BLaER1 (cell line): ENCODE measurements at regions not wholly inside any gene's neighbourhood (a gene's known extent, or its start where the extent isn't known, plus 50 kb on each side); places are given as distances from the start of the nearest gene placed in this dataset.

ENCODE experiments used
- H3K27ac ChIP-seq: shearing (Covaris generic); formaldehyde crosslinking; 2 replicates; pipeline ENCODE4 v1.8.1; 2022
- H3K27me3 ChIP-seq: shearing (Covaris generic); formaldehyde crosslinking; 2 replicates; pipeline ENCODE4 v1.8.1; 2022
- H3K36me3 ChIP-seq: shearing (Covaris generic); formaldehyde crosslinking; 2 replicates; pipeline ENCODE4 v1.8.1; 2022
- H3K4me1 ChIP-seq: shearing (Covaris generic); formaldehyde crosslinking; 2 replicates; pipeline ENCODE4 v1.8.1; 2022
- H3K4me2 ChIP-seq: shearing (Covaris generic); formaldehyde crosslinking; 2 replicates; pipeline ENCODE4 v1.8.1; 2022
- H3K4me3 ChIP-seq: shearing (Covaris generic); formaldehyde crosslinking; 2 replicates; pipeline ENCODE4 v1.8.1; 2022
- H3K9ac ChIP-seq: shearing (Covaris generic); formaldehyde crosslinking; 2 replicates; pipeline ENCODE4 v1.8.1; 2022
- H3K9me3 ChIP-seq: shearing (Covaris generic); formaldehyde crosslinking; 2 replicates; pipeline ENCODE4 v1.8.1; 2022
- H4K20me1 ChIP-seq: shearing (Covaris generic); formaldehyde crosslinking; 2 replicates; pipeline ENCODE4 v1.8.1; 2022
- Cebpa-rat ChIP-seq: shearing (Covaris generic); IDR thresholded peaks from 2 replicates; pipeline ENCODE4 v1.8.1; 2022

- Histone ChIP-seq H4K20me1 (no peaks in the 10 kb centered on the region), H3K4me3 (no peak overlapping the region), H3K36me3 (no peaks in the 10 kb centered on the region), H3K9ac (no peak overlapping the region), H3K4me1 (peaks cover 4% of the 10 kb centered on the region; the same call in 1 of the 2 replicates), H3K4me2 (no peak overlapping the region), H3K27ac (no peak overlapping the region), H3K27me3 (no peaks in the 10 kb centered on the region), H3K9me3 (peaks cover 9% of the 10 kb centered on the region; the same call in 1 of the 2 replicates)
- TF ChIP-seq Cebpa-rat = no peak
Measured at GRCh38 chr1:73909043-73909562, 288.9 kb downstream of the LRRIQ3 start.

GRCh38 chr1:73907051-73907450 is 290.9 kb downstream of the LRRIQ3 start:
- Histone ChIP-seq H3K27me3 (no peaks in the 10 kb centered on the region), H3K4me1 (peaks cover 4% of the 10 kb centered on the region; the same call in 1 of the 2 replicates), H3K4me3 (no peak overlapping the region), H3K36me3 (no peaks in the 10 kb centered on the region), H4K20me1 (no peaks in the 10 kb centered on the region), H3K9me3 (no peaks in the 10 kb centered on the region), H3K4me2 (no peak overlapping the region), H3K27ac (no peak overlapping the region), H3K9ac (no peak overlapping the region)
- TF ChIP-seq Cebpa-rat = no peak

GRCh38 chr1:73903092-73903491 is 294.9 kb downstream of the LRRIQ3 start:
- Histone ChIP-seq H3K9ac (no peak overlapping the region), H3K9me3 (no peaks in the 10 kb centered on the region), H3K4me2 (no peak overlapping the region), H4K20me1 (no peaks in the 10 kb centered on the region), H3K27me3 (no peaks in the 10 kb centered on the region), H3K4me3 (no peak overlapping the region), H3K27ac (no peak overlapping the region), H3K4me1 (peaks cover 9% of the 10 kb centered on the region; the same call in 1 of the 2 replicates), H3K36me3 (no peaks in the 10 kb centered on the region)
- no peak for TF ChIP-seq Cebpa-rat

- Histone ChIP-seq H3K4me1 (peaks cover 9% of the 10 kb centered on the region; the same call in 1 of the 2 replicates), H3K4me2 (peak overlapping the region; percentile 30), H4K20me1 (no peaks in the 10 kb centered on the region), H3K9ac (no peak overlapping the region), H3K4me3 (no peak overlapping the region), H3K36me3 (no peaks in the 10 kb centered on the region), H3K27ac (no peak overlapping the region), H3K9me3 (no peaks in the 10 kb centered on the region), H3K27me3 (no peaks in the 10 kb centered on the region)
- no peak for TF ChIP-seq Cebpa-rat
Measured at GRCh38 chr1:73901738-73902137, 296.2 kb downstream of the LRRIQ3 start.

DNA sequence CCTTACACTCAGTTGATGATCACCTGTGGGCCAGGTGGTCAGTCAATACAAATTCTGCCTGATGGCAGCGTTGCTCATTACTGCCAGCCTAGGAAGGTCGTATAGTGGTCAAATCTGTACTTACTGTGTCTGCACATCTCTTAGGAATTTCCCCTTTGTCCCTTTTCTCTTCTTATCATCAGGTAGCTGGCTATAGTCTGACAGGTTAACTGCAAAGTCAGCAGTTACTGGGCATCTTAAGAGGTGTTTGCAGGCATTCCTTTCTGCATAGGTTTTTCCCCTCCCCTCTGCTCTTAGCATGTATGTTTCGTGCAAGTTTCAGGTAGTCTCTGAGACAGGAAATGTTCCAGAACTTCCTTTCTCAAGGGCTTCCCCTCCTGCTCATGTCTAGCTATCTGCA is 298.7 kb downstream of the LRRIQ3 start:
- Histone ChIP-seq H3K9me3 (no peaks in the 10 kb centered on the region), H3K36me3 (no peaks in the 10 kb centered on the region), H3K4me2 (no peak overlapping the region), H3K4me3 (no peak overlapping the region), H3K27me3 (no peaks in the 10 kb centered on the region), H3K9ac (no peak overlapping the region), H4K20me1 (no peaks in the 10 kb centered on the region), H3K4me1 (0 out of 2 replicates have a peak, but pooled peaks cover 5% of the 10 kb centered on the region), H3K27ac (no peak overlapping the region)
- no peak for TF ChIP-seq Cebpa-rat

GRCh38 chr1:73898540-73898939 is 299.4 kb downstream of the LRRIQ3 start:
- H3K27ac ChIP-seq = no peak overlapping the region
- no peak overlapping the region for H3K4me3 ChIP-seq
- no peaks in the 10 kb centered on the region for H3K9me3 ChIP-seq
- H3K27me3 ChIP-seq = no peaks in the 10 kb centered on the region
- no peaks in the 10 kb centered on the region for H3K36me3 ChIP-seq
- H3K4me1 ChIP-seq = 0 out of 2 replicates have a peak, but pooled peaks cover 5% of the 10 kb centered on the region
- no peaks in the 10 kb centered on the region for H4K20me1 ChIP-seq
- no peak for TF ChIP-seq Cebpa-rat
- H3K4me2 ChIP-seq = no peak overlapping the region
- no peak overlapping the region for H3K9ac ChIP-seq

GRCh38 chr1:73887412-73887811 is 310.6 kb downstream of the LRRIQ3 start:
- no peaks in the 10 kb centered on the region for H4K20me1 ChIP-seq
- TF ChIP-seq Cebpa-rat = no peak
- no peaks in the 10 kb centered on the region for H3K4me1 ChIP-seq
- H3K27ac ChIP-seq = no peak overlapping the region
- H3K27me3 ChIP-seq = no peaks in the 10 kb centered on the region
- no peak overlapping the region for H3K4me2 ChIP-seq
- no peak overlapping the region for H3K4me3 ChIP-seq
- no peak overlapping the region for H3K9ac ChIP-seq
- no peaks in the 10 kb centered on the region for H3K9me3 ChIP-seq
- H3K36me3 ChIP-seq = no peaks in the 10 kb centered on the region

DNA sequence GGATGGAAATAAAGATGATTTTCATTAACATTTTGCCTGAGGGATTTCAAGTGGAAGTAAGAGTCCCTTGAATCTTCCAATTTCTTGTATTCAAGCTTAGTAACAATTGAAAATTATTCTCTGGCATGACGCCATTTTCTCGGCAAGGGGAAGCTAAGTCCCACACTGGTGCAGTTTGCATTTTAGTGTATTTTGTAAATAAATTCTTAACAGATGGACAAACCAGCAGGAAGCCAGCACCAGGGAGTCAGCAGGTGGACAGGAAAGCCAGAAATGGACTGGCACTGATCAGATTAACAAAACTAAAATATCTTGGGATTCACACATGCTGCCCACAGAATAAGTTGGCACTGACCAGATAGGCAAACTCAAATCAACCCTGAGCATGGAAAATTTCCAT is 311.3 kb downstream of the LRRIQ3 start:
- TF ChIP-seq Cebpa-rat = no peak
- Histone ChIP-seq H3K4me3 (no peak overlapping the region), H3K9ac (no peak overlapping the region), H4K20me1 (no peaks in the 10 kb centered on the region), H3K27ac (no peak overlapping the region), H3K27me3 (no peaks in the 10 kb centered on the region), H3K4me2 (no peak overlapping the region), H3K4me1 (no peaks in the 10 kb centered on the region), H3K36me3 (no peaks in the 10 kb centered on the region), H3K9me3 (no peaks in the 10 kb centered on the region)

DNA sequence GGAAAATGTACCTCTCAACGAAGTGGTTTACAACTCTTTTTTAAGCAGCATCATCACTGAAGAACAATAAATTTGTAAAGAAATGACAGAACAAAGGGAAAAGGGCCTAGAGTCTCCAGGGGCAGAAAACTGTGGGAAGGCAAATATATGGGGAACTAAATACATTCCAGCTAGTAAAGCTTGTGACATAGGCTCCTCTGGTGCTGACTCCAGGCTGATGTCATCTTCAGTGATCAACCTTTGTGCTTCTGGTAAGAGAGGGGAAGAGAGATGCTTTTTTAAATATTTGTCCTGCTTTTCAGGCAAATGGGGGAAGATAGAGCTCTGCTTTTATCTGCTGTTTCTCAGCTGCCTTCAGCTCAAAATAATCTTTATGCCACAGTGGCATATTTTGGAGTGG is 323.2 kb downstream of the LRRIQ3 start:
- no peaks in the 10 kb centered on the region for H4K20me1 ChIP-seq
- no peak for TF ChIP-seq Cebpa-rat
- H3K36me3 ChIP-seq = no peaks in the 10 kb centered on the region
- no peak overlapping the region for H3K4me3 ChIP-seq
- H3K27me3 ChIP-seq = no peaks in the 10 kb centered on the region
- peaks cover 19% of the 10 kb centered on the region for H3K4me1 ChIP-seq
- H3K9ac ChIP-seq = no peak overlapping the region
- H3K27ac ChIP-seq = no peak overlapping the region
- H3K9me3 ChIP-seq = no peaks in the 10 kb centered on the region
- no peak overlapping the region for H3K4me2 ChIP-seq

DNA sequence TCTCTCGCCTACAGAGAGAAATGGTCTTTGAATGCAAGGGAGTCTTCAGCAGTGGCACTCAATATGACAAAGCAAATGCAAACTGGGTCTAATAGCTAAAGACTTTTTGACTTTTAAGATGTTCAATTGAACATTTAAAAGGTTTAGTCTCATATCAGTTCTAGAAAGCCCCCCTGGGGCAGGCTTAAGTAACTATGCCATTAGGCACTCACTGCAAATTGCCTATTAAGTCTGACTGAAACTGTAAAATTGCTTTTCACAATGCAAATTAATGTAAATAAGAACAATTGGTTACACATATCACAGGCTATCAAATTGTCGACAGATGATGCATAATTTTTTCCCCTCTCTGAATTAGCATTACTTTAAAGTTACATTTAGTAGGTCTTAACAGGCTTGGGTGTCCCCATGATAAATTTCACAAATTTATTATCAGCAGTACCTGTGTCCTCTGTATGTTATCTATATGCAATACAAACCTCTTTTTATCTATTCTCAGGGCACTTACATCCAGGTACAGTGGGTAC is 329.1 kb downstream of the LRRIQ3 start:
- Histone ChIP-seq H3K9ac (no peak overlapping the region), H4K20me1 (no peaks in the 10 kb centered on the region), H3K36me3 (no peaks in the 10 kb centered on the region), H3K4me2 (no peak overlapping the region), H3K4me1 (no peaks in the 10 kb centered on the region), H3K27ac (no peak overlapping the region), H3K27me3 (no peaks in the 10 kb centered on the region), H3K9me3 (no peaks in the 10 kb centered on the region), H3K4me3 (no peak overlapping the region)
- TF ChIP-seq Cebpa-rat = no peak

DNA sequence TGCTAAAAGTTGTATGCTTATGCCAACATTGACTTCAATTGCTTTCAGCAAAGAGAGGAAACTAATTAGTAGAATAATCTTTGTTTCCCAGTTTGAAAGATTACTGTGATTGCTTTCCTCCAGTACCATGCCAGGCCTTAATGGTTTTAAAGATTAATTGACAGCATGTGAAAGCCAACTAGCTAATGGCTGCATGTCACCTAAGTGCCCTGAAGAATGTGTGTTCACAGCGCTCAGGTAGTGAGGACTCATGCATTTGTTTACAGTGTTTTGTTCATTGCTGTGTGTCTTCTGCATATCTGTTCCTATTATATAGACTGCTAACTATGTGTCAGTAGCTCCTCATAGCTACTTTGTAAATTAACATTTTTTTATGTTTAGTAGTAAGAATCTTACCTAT is 335.6 kb downstream of the LRRIQ3 start:
- H3K4me2 ChIP-seq = no peak overlapping the region
- H3K4me3 ChIP-seq = no peak overlapping the region
- H3K9me3 ChIP-seq = no peaks in the 10 kb centered on the region
- no peaks in the 10 kb centered on the region for H3K4me1 ChIP-seq
- no peak for TF ChIP-seq Cebpa-rat
- no peaks in the 10 kb centered on the region for H3K36me3 ChIP-seq
- no peaks in the 10 kb centered on the region for H3K27me3 ChIP-seq
- H3K27ac ChIP-seq = no peak overlapping the region
- H4K20me1 ChIP-seq = no peaks in the 10 kb centered on the region
- H3K9ac ChIP-seq = no peak overlapping the region
